GM12878 (cell line): ENCODE measurements at regions not wholly inside any gene's neighbourhood (a gene's known extent, or its start where the extent isn't known, plus 50 kb on each side); places are given as distances from the start of the nearest gene placed in this dataset.
"Not testable (repeated sequence)": the region's sequence is repeated elsewhere in the genome, so short reads cannot be mapped to it uniquely, and the experiment has no call there.

Experiments
- ATAC-seq: fragments of 200-7000 bp; cut with Tn5 transposase; 3 replicates; pipeline ENCODE4 v1.9.1; 2020; ENCODE audit warnings: mild to moderate bottlenecking, moderate library complexity
- BruUV-seq: library from RNA; stranded (reverse); fragments of 400-500 nt; replicated peaks from 2 replicates; lab custom pipeline; 2021; lab: Mats Ljungman, UMichigan
- CTCF ChIA-PET: fragments of 300-600 bp; sonication (Branson Sonifier 250); formaldehyde crosslinking; extraction: SDS; loops from one replicate; lab custom pipeline; 2021; ENCODE audit warnings: inconsistent platforms; lab: Yijun Ruan, JAX
- POLR2A ChIA-PET: fragments of 350-600 bp; formaldehyde crosslinking; extraction: SDS; loops from one replicate; lab custom pipeline; 2021; ENCODE audit warnings: inconsistent platforms; lab: Charles Lee
- RAD21 ChIA-PET: fragments of 300-600 bp; sonication (Branson Sonifier 250); formaldehyde crosslinking; loops from one replicate; lab custom pipeline; 2023; ENCODE audit warnings: antibody characterized with exemption; ENCODE audit not compliant: unreplicated experiment; lab: Charles Lee
- SMC1A ChIA-PET: fragments of 300-600 bp; sonication (Branson Sonifier 250); formaldehyde crosslinking; loops from one replicate; lab custom pipeline; 2023; ENCODE audit not compliant: unreplicated experiment, uncharacterized antibody; lab: Charles Lee
- DNase-seq: peaks from one replicate; pipeline ENCODE4 v3.0.0-alpha.2; 2011; ENCODE audit warnings: low read depth, low spot score
- FAIRE-seq: peaks from 3 replicates; lab custom pipeline; 2011; peaks lifted over from hg19 to GRCh38; lab: Jason Lieb, UNC
- H2AFZ ChIP-seq: 2 replicates; pipeline ENCODE4 v1.6.0; 2011; ENCODE audit warnings: low read depth, low read length, control low read depth; ENCODE audit not compliant: control insufficient read depth
- H3K27ac ChIP-seq: 2 replicates; pipeline ENCODE4 v1.5.1; 2011; ENCODE audit warnings: control low read depth; ENCODE audit not compliant: control insufficient read depth, insufficient read depth
- H3K27me3 ChIP-seq, 2 experiments: replicated peaks in 1 of 2; 2 replicates each; pipeline versions ENCODE4 v1.6.0 to v1.6.1; 2011; ENCODE audit warnings: low read length in 1 of 2; ENCODE audit not compliant: control insufficient read depth in 2 of 2, insufficient read depth in 2 of 2
- H3K36me3 ChIP-seq, 2 experiments: 2 replicates each; pipeline ENCODE4 v1.5.1; 2011; ENCODE audit warnings: low read length in 1 of 2; ENCODE audit not compliant: control insufficient read depth in 2 of 2, insufficient read depth in 2 of 2
- H3K4me1 ChIP-seq: 2 replicates; pipeline ENCODE4 v1.6.1; 2011; ENCODE audit warnings: mild to moderate bottlenecking, low read length, moderate library complexity, mixed read lengths; ENCODE audit not compliant: control insufficient read depth, insufficient read depth
- H3K4me2 ChIP-seq: 2 replicates; pipeline ENCODE4 v1.6.0; 2011; ENCODE audit warnings: control low read depth; ENCODE audit not compliant: control insufficient read depth, insufficient read depth
- H3K4me3 ChIP-seq: fragments of 200-600 bp; sonication (generic); 2 replicates; pipeline ENCODE4 v1.5.1; 2016
- H3K79me2 ChIP-seq: 2 replicates; pipeline ENCODE4 v1.6.0; 2011; ENCODE audit warnings: low read length; ENCODE audit not compliant: control insufficient read depth, insufficient read depth
- H3K9ac ChIP-seq: 2 replicates; pipeline ENCODE4 v1.8.0; 2011; ENCODE audit warnings: low read length, control low read depth, mixed read lengths; ENCODE audit not compliant: control insufficient read depth, insufficient read depth
- H3K9me3 ChIP-seq: replicated peaks from 3 replicates; pipeline ENCODE4 v1.5.1; 2011; ENCODE audit warnings: mild to moderate bottlenecking, low read length; ENCODE audit not compliant: control insufficient read depth, insufficient read depth
- H4K20me1 ChIP-seq: 2 replicates; pipeline ENCODE4 v1.6.0; 2011; ENCODE audit not compliant: control insufficient read depth, insufficient read depth
- BRCA1 ChIP-seq: IDR thresholded peaks from 2 replicates; pipeline ENCODE4 v1.6.1; 2011; ENCODE audit warnings: low read depth, low read length, improper control_type of control experiment
- CHD4 ChIP-seq: fragments of 200-600 bp; sonication (generic); IDR thresholded peaks from 2 replicates; pipeline ENCODE4 v1.6.1; 2016; ENCODE audit warnings: mild to moderate bottlenecking
- EGR1 ChIP-seq, 2 experiments: IDR thresholded peaks; 1 replicate in 1 of 2; 2 replicates in 1 of 2; pipeline ENCODE4 v1.6.1; 2011 to 2012; ENCODE audit warnings: low read depth in 2 of 2, low read length in 2 of 2, borderline replicate concordance in 1 of 2, mild to moderate bottlenecking in 1 of 2, moderate library complexity in 1 of 2
- ELK1 ChIP-seq: IDR thresholded peaks from 2 replicates; pipeline ENCODE4 v1.6.1; 2012; ENCODE audit warnings: low read depth, low read length, improper control_type of control experiment
- HDAC2 ChIP-seq: fragments of 200-600 bp; sonication (generic); IDR thresholded peaks from 2 replicates; pipeline ENCODE4 v1.6.1; 2017
- KDM1A ChIP-seq: fragments of 200-600 bp; sonication (generic); IDR thresholded peaks from 2 replicates; pipeline ENCODE4 v1.6.1; 2016; ENCODE audit warnings: borderline replicate concordance
- NFIC ChIP-seq: IDR thresholded peaks from 2 replicates; pipeline ENCODE4 v1.6.1; 2012; ENCODE audit warnings: low read depth, mild to moderate bottlenecking, inconsistent platforms, low read length, moderate library complexity
- RB1 ChIP-seq: fragments of 450-650 bp; formaldehyde crosslinking; IDR thresholded peaks from 2 replicates; pipeline ENCODE4 v1.6.1; 2017; ENCODE audit warnings: mild to moderate bottlenecking, borderline replicate concordance
- SUPT20H ChIP-seq: IDR thresholded peaks from 2 replicates; pipeline ENCODE4 v1.6.1; 2011; ENCODE audit warnings: low read depth, mild to moderate bottlenecking, low read length, moderate library complexity, borderline replicate concordance; ENCODE audit not compliant: control insufficient read depth
- TCF12 ChIP-seq: IDR thresholded peaks from 2 replicates; pipeline ENCODE4 v1.6.1; 2011; ENCODE audit warnings: low read depth, mild to moderate bottlenecking, low read length
- ZNF622 ChIP-seq: fragments of 450-650 bp; IDR thresholded peaks from 2 replicates; pipeline ENCODE4 v1.6.1; 2017; ENCODE audit warnings: mild to moderate bottlenecking, inconsistent platforms
- WGBS: methylation state at CpG from one replicate; pipeline ENCODE4 v1.1.6; 2016; ENCODE audit warnings: low lambda C conversion rate; ENCODE audit not compliant: insufficient replicate concordance, insufficient coverage; ENCODE audit errors: missing lambda C conversion rate; 5-methylcytosine and 5-hydroxymethylcytosine counted together
- in situ Hi-C: fragments of 300-500 bp; cut with MboI; formaldehyde crosslinking; loops from 9 replicates; pipeline ENCODE4 v1.14.3; 2018; ENCODE audit warnings: mixed read lengths
- intact Hi-C: fragments of 100-400 bp; cut with micrococcal nuclease; formaldehyde crosslinking; loops from one replicate; pipeline ENCODE4 v1.14.2; 2022; ENCODE audit not compliant: unreplicated experiment
- TF ChIP-seq, protein P1 (sequence below): IDR thresholded peaks from 2 replicates; pipeline ENCODE4 v1.6.1; 2012; ENCODE audit warnings: low read depth, low read length, improper control_type of control experiment

DNA sequence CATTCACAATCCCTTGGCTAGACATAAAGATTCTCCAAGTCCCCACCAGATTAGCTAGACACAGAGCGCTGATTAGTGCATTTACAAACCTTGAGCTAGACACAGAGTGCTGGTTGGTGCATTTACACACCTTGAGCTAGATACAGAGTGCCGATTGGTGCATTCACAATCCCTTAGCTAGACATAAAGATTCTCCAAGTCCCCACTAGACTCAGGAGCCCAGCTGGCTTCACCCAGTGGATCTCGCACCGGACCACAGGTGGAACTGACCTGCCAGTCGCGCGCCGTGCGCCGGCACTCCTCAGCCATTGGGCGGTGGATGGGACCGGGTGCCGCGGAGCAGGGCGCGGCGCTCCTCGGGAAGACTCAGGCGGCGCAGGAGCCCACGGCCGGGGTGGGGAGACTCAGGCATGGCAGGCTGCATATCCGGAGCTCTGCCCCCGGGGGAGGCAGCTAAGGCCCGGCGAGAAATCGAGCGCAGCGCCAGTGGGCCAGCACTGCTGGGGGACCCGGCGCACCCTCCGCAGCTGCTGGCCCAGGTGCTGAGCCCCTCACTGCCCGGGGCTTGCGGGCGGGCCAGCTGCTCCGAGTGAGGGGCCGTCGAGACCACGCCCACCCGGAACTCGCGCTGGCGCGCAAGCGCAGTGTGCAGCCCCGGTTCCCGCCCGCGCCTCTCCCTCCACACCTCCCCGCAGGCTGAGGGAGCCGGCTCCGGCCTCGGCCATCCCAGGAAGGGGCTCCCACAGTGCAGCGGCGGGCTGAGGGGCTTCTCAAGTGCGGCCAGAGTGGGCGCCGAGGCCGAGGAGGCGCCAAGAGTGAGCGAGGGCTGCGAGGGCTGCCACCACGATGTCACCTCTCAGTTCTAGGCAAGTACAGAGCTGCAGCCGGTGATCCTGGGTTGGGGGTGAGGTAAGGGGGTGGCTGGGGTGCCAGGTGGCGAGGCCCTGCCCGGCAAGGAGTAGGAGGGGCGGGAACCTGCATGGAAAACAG lies 773.7 kb upstream of the CITED2 start:
- H3K4me2 ChIP-seq, H2AFZ ChIP-seq, DNase-seq, BruUV-seq, H3K36me3 ChIP-seq, ATAC-seq, H3K4me3 ChIP-seq, H3K4me1 ChIP-seq, H3K27me3 ChIP-seq, H3K79me2 ChIP-seq, H3K27ac ChIP-seq, RAD21 ChIA-PET, H4K20me1 ChIP-seq, in situ Hi-C loops, H3K9ac ChIP-seq, H3K9me3 ChIP-seq, FAIRE-seq, intact Hi-C loops: not testable (repeated sequence)
- 64% methylated on average over 56 of the region's 67 CpGs for WGBS
- POLR2A ChIA-PET = interaction anchor here (1.0 kb wide), 1 partner anchor 124 kb away, joined by 3 read pairs; no protein-coding TSS in a partner anchor
- SMC1A ChIA-PET = interaction anchor here (1.2 kb wide), 1 partner anchor 25 kb away, joined by 3 read pairs; no protein-coding TSS in a partner anchor
- CTCF ChIA-PET = interaction anchor here (0.6 kb wide), 1 partner anchor 776 kb away, joined by 3 read pairs; no protein-coding TSS in a partner anchor

DNA sequence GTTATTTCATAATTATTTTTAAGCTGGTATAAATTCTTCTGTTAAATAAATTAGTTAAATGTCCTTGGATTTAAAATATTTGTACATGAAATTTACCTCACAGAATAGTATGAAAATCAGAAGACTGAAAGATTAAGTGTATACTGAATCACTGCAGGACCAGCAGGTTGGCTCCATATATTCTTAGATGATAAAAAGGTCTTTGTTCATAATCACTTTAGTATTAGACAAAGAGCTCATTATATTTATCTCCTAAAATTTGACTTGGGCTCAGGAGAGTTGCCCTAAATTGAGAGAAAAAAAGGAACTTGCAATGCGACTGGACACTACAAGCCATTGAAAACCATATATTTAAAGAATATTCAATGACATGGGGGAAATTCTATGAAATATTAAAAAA lies 766.4 kb upstream of the CITED2 start:
- intact Hi-C loops = no loop called here
- no peaks in the 10 kb centered on the region for H3K79me2 ChIP-seq
- no TSS peak for BruUV-seq
- RAD21 ChIA-PET = no interaction called here
- H3K9me3 ChIP-seq = no peaks in the 10 kb centered on the region
- H3K36me3 ChIP-seq = no peaks in the 10 kb centered on the region
- ATAC-seq = no peak
- DNase-seq = no peak
- H3K27ac ChIP-seq = no peak overlapping the region
- no peaks in the 10 kb centered on the region for H3K4me1 ChIP-seq
- TF ChIP-seq ELK1 (no peak), BRCA1 (no peak), KDM1A (no peak), TCF12 (no peak), HDAC2 (no peak), RB1 (no peak), SUPT20H (no peak), CHD4 (no peak), EGR1 (IDR thresholded peaks at IDR 0.05; ENCODE audit: borderline replicate concordance in 1 of 2, low read depth in 2 of 2, low read length in 2 of 2) (no peak), NFIC (no peak), ZNF622 (no peak)
- TF ChIP-seq, protein P1, sequence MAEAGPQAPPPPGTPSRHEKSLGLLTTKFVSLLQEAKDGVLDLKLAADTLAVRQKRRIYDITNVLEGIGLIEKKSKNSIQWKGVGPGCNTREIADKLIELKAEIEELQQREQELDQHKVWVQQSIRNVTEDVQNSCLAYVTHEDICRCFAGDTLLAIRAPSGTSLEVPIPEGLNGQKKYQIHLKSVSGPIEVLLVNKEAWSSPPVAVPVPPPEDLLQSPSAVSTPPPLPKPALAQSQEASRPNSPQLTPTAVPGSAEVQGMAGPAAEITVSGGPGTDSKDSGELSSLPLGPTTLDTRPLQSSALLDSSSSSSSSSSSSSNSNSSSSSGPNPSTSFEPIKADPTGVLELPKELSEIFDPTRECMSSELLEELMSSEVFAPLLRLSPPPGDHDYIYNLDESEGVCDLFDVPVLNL = no peak
- no peaks in the 10 kb centered on the region for H3K27me3 ChIP-seq
- SMC1A ChIA-PET = interaction anchor here (0.9 kb wide), 1 partner anchor 10 kb away, joined by 3 read pairs; no protein-coding TSS in a partner anchor
- no peak for FAIRE-seq
- H3K4me3 ChIP-seq = no peak overlapping the region
- H3K9ac ChIP-seq = no peak overlapping the region
- CTCF ChIA-PET = no interaction called here
- H4K20me1 ChIP-seq = no peaks in the 10 kb centered on the region
- H3K4me2 ChIP-seq = no peak overlapping the region
- WGBS = 38% methylated on average over 1 of the region's 1 CpG
- POLR2A ChIA-PET = no interaction called here
- H2AFZ ChIP-seq = no peak overlapping the region
- in situ Hi-C loops = no loop called here
